Stimulated activated CD4-positive, alpha-beta T cell treated with anti-CD3 and anti-CD28 coated beads, Interleukin-15, amount 100 ng/mL, for 48 hours (primary cell): ENCODE measurements at regions not wholly inside any gene's neighbourhood (a gene's known extent, or its start where the extent isn't known, plus 50 kb on each side); places are given as distances from the start of the nearest gene placed in this dataset.

ENCODE experiments used
- DNase-seq, 2 donors: peaks; one replicate each; pipeline ENCODE4 v3.0.0-alpha.2; 2020; ENCODE audit warnings: low read depth in 2 of 2

- DNase-seq = no peak
Observed at GRCh38 chr20:60271597-60271996, 313.4 kb downstream of the CDH26 start.

- DNase-seq = no peak
Observed at GRCh38 chr20:60272790-60273189, 314.6 kb downstream of the CDH26 start.

GRCh38 chr20:60274717-60275116 is 316.5 kb downstream of the CDH26 start:
- no peak for DNase-seq

- DNase-seq = no peak
Observed at GRCh38 chr20:60281295-60281694, 323.1 kb downstream of the CDH26 start.

GRCh38 chr20:60283281-60283680 is 325.1 kb downstream of the CDH26 start:
- no peak for DNase-seq

GRCh38 chr20:60286764-60287163 is 328.5 kb downstream of the CDH26 start:
- no peak for DNase-seq

GRCh38 chr20:60288945-60289344 is 330.7 kb downstream of the CDH26 start:
- no peak for DNase-seq

- no peak for DNase-seq
Observed at GRCh38 chr20:60292001-60292520, 333.8 kb downstream of the CDH26 start.

GRCh38 chr20:60294632-60295031 is 336.4 kb downstream of the CDH26 start:
- no peak for DNase-seq

GRCh38 chr20:60295214-60295613 is 337.0 kb downstream of the CDH26 start:
- no peak for DNase-seq

- no peak for DNase-seq
Observed at GRCh38 chr20:60297649-60298048, 339.4 kb downstream of the CDH26 start.

- DNase-seq = no peak
Observed at GRCh38 chr20:60298647-60299046, 340.4 kb downstream of the CDH26 start.

- no peak for DNase-seq
Observed at GRCh38 chr20:60299951-60300350, 341.7 kb downstream of the CDH26 start.

GRCh38 chr20:60300374-60300773 is 342.2 kb downstream of the CDH26 start:
- DNase-seq = no peak

- DNase-seq = no peak
Observed at GRCh38 chr20:60302875-60303274, 344.7 kb downstream of the CDH26 start.

- no peak for DNase-seq
Observed at GRCh38 chr20:60304026-60304590, 345.9 kb downstream of the CDH26 start.

GRCh38 chr20:60304931-60305330 is 346.7 kb downstream of the CDH26 start:
- no peak for DNase-seq

- no peak for DNase-seq
Observed at GRCh38 chr20:60306105-60306504, 347.9 kb downstream of the CDH26 start.

GRCh38 chr20:60306551-60306950 is 348.3 kb downstream of the CDH26 start:
- no peak for DNase-seq

- no peak for DNase-seq
Observed at GRCh38 chr20:60310560-60311349, 352.5 kb downstream of the CDH26 start.

GRCh38 chr20:60313191-60313590 is 355.0 kb downstream of the CDH26 start:
- DNase-seq = no peak

- no peak for DNase-seq
Observed at GRCh38 chr20:60313614-60314013, 355.4 kb downstream of the CDH26 start.

- no peak for DNase-seq
Observed at GRCh38 chr20:60314727-60315126, 356.5 kb downstream of the CDH26 start.
